ENCODE measurements at regions not wholly inside any gene's neighbourhood (a gene's known extent, or its start where the extent isn't known, plus 50 kb on each side); places are given as distances from the start of the nearest gene placed in this dataset.
"Not testable (repeated sequence)": the region's sequence is repeated elsewhere in the genome, so short reads cannot be mapped to it uniquely, and the experiment has no call there.

GRCh38 chr3:127046690-127047089 is 63.8 kb downstream of the PLXNA1 start:
- not testable (repeated sequence) for H3K4me2 ChIP-seq (ENCODE audit: low read length); H3K4me3 ChIP-seq (ENCODE audit: low read depth, low read length); H4K91ac ChIP-seq (ENCODE audit: low read depth, low read length); H3K9ac ChIP-seq (ENCODE audit: low read length); H2BK5ac ChIP-seq (ENCODE audit: low read depth, low read length, poor library complexity); H3K18ac ChIP-seq (ENCODE audit: low read length); H3K27ac ChIP-seq (ENCODE audit: low read depth, low read length); H3K27me3 ChIP-seq (ENCODE audit: insufficient read depth, low read length); H3K79me2 ChIP-seq (ENCODE audit: control insufficient read depth, insufficient read depth, low read length, poor library complexity); H3K23ac ChIP-seq (ENCODE audit: low read length); H2BK12ac ChIP-seq (ENCODE audit: low read length); H3K4ac ChIP-seq (ENCODE audit: low read depth, low read length); H3K79me1 ChIP-seq (ENCODE audit: low read length); H2BK120ac ChIP-seq (ENCODE audit: insufficient read depth, low read length, poor library complexity); H4K8ac ChIP-seq (ENCODE audit: low read depth, low read length); H3K14ac ChIP-seq (ENCODE audit: low read length); H3K36me3 ChIP-seq (ENCODE audit: control insufficient read depth in 1 of 2, insufficient read depth in 2 of 2, low read length in 2 of 2); H3K9me3 ChIP-seq (ENCODE audit: insufficient read depth, low read depth, low read length); DNase-seq; H2AK5ac ChIP-seq (ENCODE audit: low read length); H2AFZ ChIP-seq (ENCODE audit: insufficient read depth, low read length, poor library complexity); H4K12ac ChIP-seq (ENCODE audit: low read depth, low read length)
- H3K4me1 ChIP-seq (ENCODE audit: control insufficient read depth in 1 of 2, insufficient read depth in 2 of 2, low read length in 2 of 2) = peaks cover 13 to 14% of the 10 kb centered on the region in 2 experiments
- WGBS (ENCODE audit: extremely low coverage, insufficient coverage, insufficient read length) = no CpG with 5 or more reads among the region's 28 CpGs

- no CpG with 5 or more reads among the region's 5 CpGs for WGBS (ENCODE audit: extremely low coverage, insufficient coverage, insufficient read length)
Measured at GRCh38 chr3:127049393-127049792, 66.5 kb downstream of the PLXNA1 start.

GRCh38 chr3:127050733-127051132 is 67.8 kb downstream of the PLXNA1 start:
- Histone ChIP-seq H3K4me2 (ENCODE audit: low read length) (no peak overlapping the region), H2BK12ac (ENCODE audit: low read length) (no peak overlapping the region), H3K4ac (ENCODE audit: low read depth, low read length) (no peak overlapping the region), H3K9me3 (ENCODE audit: insufficient read depth, low read depth, low read length) (peaks cover 14% of the 10 kb centered on the region), H3K4me1 (ENCODE audit: control insufficient read depth in 1 of 2, insufficient read depth in 2 of 2, low read length in 2 of 2) (no peaks in the 10 kb centered on the region), H4K8ac (ENCODE audit: low read depth, low read length) (no peak overlapping the region), H3K4me3 (ENCODE audit: low read depth, low read length) (no peak overlapping the region), H3K9ac (ENCODE audit: low read length) (no peak overlapping the region), H3K27ac (ENCODE audit: low read depth, low read length) (no peak overlapping the region), H2AFZ (ENCODE audit: insufficient read depth, low read length, poor library complexity) (no peak overlapping the region), H4K12ac (ENCODE audit: low read depth, low read length) (no peak overlapping the region), H2AK5ac (ENCODE audit: low read length) (no peak overlapping the region), H2BK5ac (ENCODE audit: low read depth, low read length, poor library complexity) (no peak overlapping the region), H3K36me3 (ENCODE audit: control insufficient read depth in 1 of 2, insufficient read depth in 2 of 2, low read length in 2 of 2) (no peaks in the 10 kb centered on the region), H3K14ac (ENCODE audit: low read length) (no peak overlapping the region), H3K23ac (ENCODE audit: low read length) (no peak overlapping the region), H3K79me1 (ENCODE audit: low read length) (no peaks in the 10 kb centered on the region), H3K79me2 (ENCODE audit: control insufficient read depth, insufficient read depth, low read length, poor library complexity) (no peaks in the 10 kb centered on the region), H3K18ac (ENCODE audit: low read length) (no peak overlapping the region), H4K91ac (ENCODE audit: low read depth, low read length) (no peak overlapping the region), H3K27me3 (ENCODE audit: insufficient read depth, low read length) (no peaks in the 10 kb centered on the region), H2BK120ac (ENCODE audit: insufficient read depth, low read length, poor library complexity) (no peak overlapping the region)
- no peak for DNase-seq
- no CpG with 5 or more reads among the region's 7 CpGs for whole genome bisulfite sequencing (ENCODE audit: extremely low coverage, insufficient coverage, insufficient read length)

More at GRCh38 chr3:127049393-127049792, 66.5 kb downstream of the PLXNA1 start:
- no peaks in the 10 kb centered on the region for H3K4me1 ChIP-seq (ENCODE audit: control insufficient read depth in 1 of 2, insufficient read depth in 2 of 2, low read length in 2 of 2)
- H2BK120ac ChIP-seq (ENCODE audit: insufficient read depth, low read length, poor library complexity) = no peak overlapping the region
- H3K9me3 ChIP-seq (ENCODE audit: insufficient read depth, low read depth, low read length) = peaks cover 14% of the 10 kb centered on the region
- H4K12ac ChIP-seq (ENCODE audit: low read depth, low read length) = no peak overlapping the region
- H3K79me2 ChIP-seq (ENCODE audit: control insufficient read depth, insufficient read depth, low read length, poor library complexity) = no peaks in the 10 kb centered on the region
- no peaks in the 10 kb centered on the region for H3K36me3 ChIP-seq (ENCODE audit: control insufficient read depth in 1 of 2, insufficient read depth in 2 of 2, low read length in 2 of 2)
- H3K27ac ChIP-seq (ENCODE audit: low read depth, low read length) = no peak overlapping the region
- no peak overlapping the region for H2AK5ac ChIP-seq (ENCODE audit: low read length)
- no peak overlapping the region for H3K9ac ChIP-seq (ENCODE audit: low read length)
- no peak overlapping the region for H3K4me3 ChIP-seq (ENCODE audit: low read depth, low read length)
- no peak overlapping the region for H3K23ac ChIP-seq (ENCODE audit: low read length)
- H4K91ac ChIP-seq (ENCODE audit: low read depth, low read length) = no peak overlapping the region
- no peak overlapping the region for H3K4ac ChIP-seq (ENCODE audit: low read depth, low read length)
- H3K18ac ChIP-seq (ENCODE audit: low read length) = no peak overlapping the region
- H3K27me3 ChIP-seq (ENCODE audit: insufficient read depth, low read length) = no peaks in the 10 kb centered on the region
- DNase-seq = no peak
- H3K79me1 ChIP-seq (ENCODE audit: low read length) = no peaks in the 10 kb centered on the region
- no peak overlapping the region for H2BK5ac ChIP-seq (ENCODE audit: low read depth, low read length, poor library complexity)
- H2BK12ac ChIP-seq (ENCODE audit: low read length) = no peak overlapping the region
- H4K8ac ChIP-seq (ENCODE audit: low read depth, low read length) = no peak overlapping the region
- no peak overlapping the region for H2AFZ ChIP-seq (ENCODE audit: insufficient read depth, low read length, poor library complexity)
- H3K14ac ChIP-seq (ENCODE audit: low read length) = no peak overlapping the region
- no peak overlapping the region for H3K4me2 ChIP-seq (ENCODE audit: low read length)

- whole genome bisulfite sequencing (ENCODE audit: extremely low coverage, insufficient coverage, insufficient read length) = no CpG with 5 or more reads among the region's 15 CpGs
- Histone ChIP-seq H3K4me1 (ENCODE audit: control insufficient read depth in 1 of 2, insufficient read depth in 2 of 2, low read length in 2 of 2) (no peaks in the 10 kb centered on the region), H3K79me1 (ENCODE audit: low read length) (no peaks in the 10 kb centered on the region)
Measured at GRCh38 chr3:127052121-127052561, 69.2 kb downstream of the PLXNA1 start.

More at GRCh38 chr3:127052121-127052561, 69.2 kb downstream of the PLXNA1 start:
- Histone ChIP-seq H3K4ac (ENCODE audit: low read depth, low read length) (no peak overlapping the region), H4K8ac (ENCODE audit: low read depth, low read length) (no peak overlapping the region), H2AFZ (ENCODE audit: insufficient read depth, low read length, poor library complexity) (no peak overlapping the region), H3K79me2 (ENCODE audit: control insufficient read depth, insufficient read depth, low read length, poor library complexity) (no peaks in the 10 kb centered on the region), H3K14ac (ENCODE audit: low read length) (no peak overlapping the region), H4K12ac (ENCODE audit: low read depth, low read length) (no peak overlapping the region), H3K4me3 (ENCODE audit: low read depth, low read length) (peak overlapping the region; percentile 37), H3K18ac (ENCODE audit: low read length) (no peak overlapping the region), H3K27me3 (ENCODE audit: insufficient read depth, low read length) (no peaks in the 10 kb centered on the region), H3K9me3 (ENCODE audit: insufficient read depth, low read depth, low read length) (peaks cover 22% of the 10 kb centered on the region), H3K23ac (ENCODE audit: low read length) (no peak overlapping the region), H3K4me2 (ENCODE audit: low read length) (no peak overlapping the region), H2AK5ac (ENCODE audit: low read length) (no peak overlapping the region), H3K27ac (ENCODE audit: low read depth, low read length) (no peak overlapping the region), H2BK12ac (ENCODE audit: low read length) (no peak overlapping the region), H4K91ac (ENCODE audit: low read depth, low read length) (no peak overlapping the region), H2BK120ac (ENCODE audit: insufficient read depth, low read length, poor library complexity) (no peak overlapping the region), H3K9ac (ENCODE audit: low read length) (no peak overlapping the region), H2BK5ac (ENCODE audit: low read depth, low read length, poor library complexity) (no peak overlapping the region), H3K36me3 (ENCODE audit: control insufficient read depth in 1 of 2, insufficient read depth in 2 of 2, low read length in 2 of 2) (no peaks in the 10 kb centered on the region)
- DNase-seq = no peak
